A673 (cell line): ENCODE measurements at regions not wholly inside any gene's neighbourhood (a gene's known extent, or its start where the extent isn't known, plus 50 kb on each side); places are given as distances from the start of the nearest gene placed in this dataset.

Experiments used
- BruUV-seq: library from RNA; stranded (reverse); fragments of 400-500 nt; replicated peaks from 2 replicates; lab custom pipeline; 2021; lab: Mats Ljungman, UMichigan
- CTCF ChIA-PET: fragments of 300-600 bp; sonication (Branson Sonifier 250); formaldehyde crosslinking; loops from one replicate; lab custom pipeline; 2022; ENCODE audit warnings: antibody characterized with exemption; lab: Charles Lee
- POLR2A ChIA-PET: fragments of 300-600 bp; sonication (Branson Sonifier 250); formaldehyde crosslinking; loops from one replicate; lab custom pipeline; 2022; ENCODE audit warnings: antibody characterized with exemption; ENCODE audit not compliant: low non-redundant PET; lab: Charles Lee
- DNase-seq: peaks from one replicate; pipeline ENCODE4 v3.0.0-alpha.2; 2015; ENCODE audit warnings: low spot score
- H3K27ac ChIP-seq: fragments of 200-600 bp; sonication (generic); 2 replicates; pipeline ENCODE4 v1.5.1; 2016; ENCODE audit warnings: mixed run types, low read depth, mild to moderate bottlenecking, mixed read lengths, antibody characterized with exemption, low read length; ENCODE audit not compliant: poor library complexity, severe bottlenecking
- H3K27me3 ChIP-seq: fragments of 200-600 bp; sonication (generic); replicated peaks from 2 replicates; pipeline ENCODE4 v1.6.1; 2017; ENCODE audit warnings: mixed run types, low read depth, mild to moderate bottlenecking, mixed read lengths, antibody characterized with exemption, low read length; ENCODE audit not compliant: insufficient read depth, poor library complexity
- H3K36me3 ChIP-seq: fragments of 200-600 bp; sonication (generic); 2 replicates; pipeline ENCODE4 v1.6.1; 2016; ENCODE audit warnings: mixed run types, mild to moderate bottlenecking, mixed read lengths, antibody characterized with exemption, low read length; ENCODE audit not compliant: insufficient read depth, poor library complexity, severe bottlenecking
- H3K4me1 ChIP-seq: fragments of 200-600 bp; sonication (generic); 2 replicates; pipeline ENCODE4 v1.6.1; 2017; ENCODE audit warnings: mixed run types, mild to moderate bottlenecking, mixed read lengths, antibody characterized with exemption, low read length; ENCODE audit not compliant: insufficient read depth, poor library complexity, severe bottlenecking
- H3K4me3 ChIP-seq: fragments of 200-600 bp; sonication (generic); 2 replicates; pipeline ENCODE4 v1.5.1; 2016; ENCODE audit warnings: low read depth, mixed run types, mild to moderate bottlenecking, mixed read lengths, low read length; ENCODE audit not compliant: poor library complexity, severe bottlenecking
- H3K9me3 ChIP-seq: fragments of 200-600 bp; sonication (generic); 2 replicates; pipeline ENCODE4 v1.6.1; 2016; ENCODE audit warnings: mixed run types, low read depth, mild to moderate bottlenecking, mixed read lengths, antibody characterized with exemption, low read length; ENCODE audit not compliant: poor library complexity, severe bottlenecking
- EZH2 ChIP-seq: fragments of 200-600 bp; sonication (generic); IDR thresholded peaks from 2 replicates; pipeline ENCODE4 v1.6.1; 2017; ENCODE audit warnings: borderline replicate concordance, low read depth, mild to moderate bottlenecking, mixed read lengths, antibody characterized with exemption, low read length; ENCODE audit not compliant: poor library complexity, severe bottlenecking
- intact Hi-C: fragments of 100-400 bp; cut with micrococcal nuclease; formaldehyde crosslinking; loops from one replicate; pipeline ENCODE4 v1.10.0; 2022; ENCODE audit not compliant: unreplicated experiment
- TF ChIP-seq, protein P1 (sequence below): fragments of 300-800, 200-600 bp; sonication (generic); conservative IDR thresholded peaks from 2 replicates; pipeline ENCODE4 v1.5.1; 2017; ENCODE audit warnings: low read depth, mild to moderate bottlenecking, antibody characterized with exemption, low read length, moderate library complexity, mixed read lengths

DNA sequence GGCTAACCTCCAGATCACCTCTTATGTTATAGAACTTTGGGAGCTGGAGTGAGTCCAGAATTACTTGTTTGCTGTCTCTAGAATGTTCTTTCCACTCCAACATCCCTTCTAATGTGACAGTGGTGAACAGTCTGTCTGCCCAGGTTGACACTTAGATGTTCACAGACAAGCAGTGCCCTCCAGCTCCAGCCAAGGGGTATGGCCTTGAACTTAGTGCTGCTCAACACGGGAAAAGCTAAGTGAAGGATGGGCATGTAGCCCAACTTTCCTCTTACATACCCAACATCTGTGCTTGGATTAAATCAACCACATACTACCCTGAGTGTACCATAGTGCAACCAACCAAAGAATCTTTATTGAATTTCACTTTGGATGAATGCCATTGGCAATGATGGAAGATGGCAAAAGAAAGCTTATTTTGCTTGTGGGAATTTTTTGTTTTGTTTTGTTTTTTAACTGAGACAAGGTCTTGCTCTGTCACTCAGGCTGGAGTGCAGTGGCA, 201.2 kb downstream of the NXNL2 start:
- Histone ChIP-seq H3K9me3 (no peaks in the 10 kb centered on the region), H3K4me3 (no peak overlapping the region), H3K27ac (no peak overlapping the region), H3K36me3 (no peaks in the 10 kb centered on the region), H3K4me1 (peaks cover 59% of the 10 kb centered on the region), H3K27me3 (no peaks in the 10 kb centered on the region)
- TF ChIP-seq, protein P1, sequence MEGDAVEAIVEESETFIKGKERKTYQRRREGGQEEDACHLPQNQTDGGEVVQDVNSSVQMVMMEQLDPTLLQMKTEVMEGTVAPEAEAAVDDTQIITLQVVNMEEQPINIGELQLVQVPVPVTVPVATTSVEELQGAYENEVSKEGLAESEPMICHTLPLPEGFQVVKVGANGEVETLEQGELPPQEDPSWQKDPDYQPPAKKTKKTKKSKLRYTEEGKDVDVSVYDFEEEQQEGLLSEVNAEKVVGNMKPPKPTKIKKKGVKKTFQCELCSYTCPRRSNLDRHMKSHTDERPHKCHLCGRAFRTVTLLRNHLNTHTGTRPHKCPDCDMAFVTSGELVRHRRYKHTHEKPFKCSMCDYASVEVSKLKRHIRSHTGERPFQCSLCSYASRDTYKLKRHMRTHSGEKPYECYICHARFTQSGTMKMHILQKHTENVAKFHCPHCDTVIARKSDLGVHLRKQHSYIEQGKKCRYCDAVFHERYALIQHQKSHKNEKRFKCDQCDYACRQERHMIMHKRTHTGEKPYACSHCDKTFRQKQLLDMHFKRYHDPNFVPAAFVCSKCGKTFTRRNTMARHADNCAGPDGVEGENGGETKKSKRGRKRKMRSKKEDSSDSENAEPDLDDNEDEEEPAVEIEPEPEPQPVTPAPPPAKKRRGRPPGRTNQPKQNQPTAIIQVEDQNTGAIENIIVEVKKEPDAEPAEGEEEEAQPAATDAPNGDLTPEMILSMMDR: no peak
- ChIA-PET POLR2A (no interaction called here), CTCF (interaction anchor here (1.5 kb wide), 1 partner anchor 265 kb away, joined by 4 read pairs; no protein-coding TSS in a partner anchor)
- intact Hi-C loops: no loop called here
- DNase-seq: no peak
- BruUV-seq: no TSS peak

DNA sequence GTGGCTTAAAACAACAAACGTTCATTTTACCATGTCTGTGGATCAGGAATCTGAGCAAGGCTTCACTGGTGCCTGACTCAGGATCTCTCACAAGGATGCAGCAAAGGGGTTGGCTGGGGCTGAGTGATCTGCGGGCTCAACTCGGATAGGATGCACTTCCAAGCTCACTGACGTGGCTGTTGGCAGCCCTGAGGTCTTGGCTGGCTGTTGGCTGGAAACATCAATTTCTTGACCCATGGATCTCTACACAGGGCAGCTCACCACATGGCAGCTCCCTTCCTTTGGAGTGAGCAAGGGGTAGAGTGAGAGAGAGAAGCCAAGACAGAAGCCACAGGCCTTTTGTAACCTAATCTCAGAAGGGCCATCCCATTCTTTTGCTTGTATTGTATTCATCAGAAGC, 202.1 kb downstream of the NXNL2 start:
- Histone ChIP-seq H3K36me3 (no peaks in the 10 kb centered on the region), H3K4me3 (no peak overlapping the region), H3K27me3 (no peaks in the 10 kb centered on the region), H3K9me3 (no peaks in the 10 kb centered on the region), H3K4me1 (peaks cover 59% of the 10 kb centered on the region), H3K27ac (no peak overlapping the region)
- no peak for DNase-seq
- intact Hi-C loops: no loop called here
- CTCF ChIA-PET: no interaction called here
- TF ChIP-seq, protein P1: no peak
- TF ChIP-seq EZH2: no peak
- BruUV-seq: no TSS peak
- POLR2A ChIA-PET: no interaction called here

DNA sequence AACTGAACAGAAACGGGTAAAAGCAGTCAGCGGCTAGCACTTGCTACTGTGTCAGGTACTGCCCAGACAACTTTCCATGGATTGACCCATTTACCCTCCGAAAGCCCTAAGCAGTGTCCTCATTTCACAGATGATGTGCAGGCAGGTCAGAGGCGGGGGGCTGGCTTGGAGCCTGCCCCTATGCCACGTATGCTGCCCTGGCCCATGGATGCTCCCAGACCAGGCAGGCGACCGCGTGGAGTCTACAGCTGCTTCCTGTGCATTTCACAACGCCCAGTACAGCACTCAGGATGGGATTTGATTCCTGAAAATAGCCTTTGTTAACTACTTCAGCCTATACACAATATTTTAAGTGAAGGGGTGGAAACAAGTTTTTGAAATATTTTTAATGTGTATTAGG, 202.9 kb downstream of the NXNL2 start:
- no peaks in the 10 kb centered on the region for H3K36me3 ChIP-seq
- no peak overlapping the region for H3K4me3 ChIP-seq
- no peak overlapping the region for H3K27ac ChIP-seq
- no peak for DNase-seq
- no peaks in the 10 kb centered on the region for H3K9me3 ChIP-seq
- intact Hi-C loops: no loop called here
- ChIA-PET CTCF (no interaction called here), POLR2A (no interaction called here)
- H3K4me1 ChIP-seq: peaks cover 59% of the 10 kb centered on the region
- H3K27me3 ChIP-seq: no peaks in the 10 kb centered on the region
- no TSS peak for BruUV-seq
- TF ChIP-seq EZH2: no peak
- TF ChIP-seq, protein P1: no peak
